ENCODE measurements at regions not wholly inside any gene's neighbourhood (a gene's known extent, or its start where the extent isn't known, plus 50 kb on each side); places are given as distances from the start of the nearest gene placed in this dataset.

DNA sequence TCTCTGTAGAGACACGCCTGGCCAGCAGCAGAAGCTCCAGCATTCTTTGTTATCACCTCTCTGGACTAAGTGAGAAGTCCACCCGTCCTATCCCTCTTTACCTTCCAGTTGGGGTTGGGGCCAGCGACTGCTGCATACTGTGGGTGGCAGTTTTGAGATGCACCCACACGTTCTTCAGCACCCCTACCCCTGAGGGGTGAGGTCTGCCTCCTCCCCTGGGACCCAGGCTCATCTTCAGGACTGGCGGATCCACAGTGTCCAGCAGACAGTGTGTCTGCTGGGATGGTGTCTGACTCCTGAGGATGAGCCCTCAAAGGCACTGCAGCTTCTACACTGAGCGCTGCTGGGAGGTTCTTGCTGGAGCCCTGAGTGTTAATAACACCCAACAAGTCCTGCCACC, 78.8 kb downstream of the GADD45G start:
- TF ChIP-seq CTCF (conservative IDR thresholded peaks at IDR 0.05; ENCODE audit: low read length) = no peak
- TF ChIP-seq EZH2phosphoT487 (IDR thresholded peaks at IDR 0.05; ENCODE audit: borderline replicate concordance, low read depth, low read length) = no peak

Measured in OCI-LY7 (cell line).